ENCODE measurements at regions not wholly inside any gene's neighbourhood (a gene's known extent, or its start where the extent isn't known, plus 50 kb on each side); places are given as distances from the start of the nearest gene placed in this dataset.

GRCh38 chr6:54451516-54451915 lies 143.3 kb downstream of the TINAG start:
- no peak overlapping the region for H3K9ac ChIP-seq (ENCODE audit: low read depth in 2 of 2, low read length in 2 of 2)
- no peak for TF ChIP-seq CTCF (IDR thresholded peaks at IDR 0.05)
- no peak overlapping the region for H3K27ac ChIP-seq
- H3K4me3 ChIP-seq, result no peak overlapping the region
- DNase-seq, result no peak
- H3K27me3 ChIP-seq, result no peaks in the 10 kb centered on the region
- no peaks in the 10 kb centered on the region for H3K4me1 ChIP-seq
- H3K36me3 ChIP-seq, result no peaks in the 10 kb centered on the region
- intact Hi-C loops (cut with DNase I), result no loop called here
- H3K9me3 ChIP-seq, result no peaks in the 10 kb centered on the region

- no peak overlapping the region for H3K9ac ChIP-seq (ENCODE audit: low read depth in 2 of 2, low read length in 2 of 2)
- H3K27me3 ChIP-seq, result no peaks in the 10 kb centered on the region
- H3K4me3 ChIP-seq, result no peak overlapping the region
- H3K4me1 ChIP-seq, result no peaks in the 10 kb centered on the region
- H3K36me3 ChIP-seq, result no peaks in the 10 kb centered on the region
- no peaks in the 10 kb centered on the region for H3K9me3 ChIP-seq
- TF ChIP-seq CTCF (IDR thresholded peaks at IDR 0.05), result no peak
- no peak for DNase-seq
- intact Hi-C loops (cut with DNase I), result no loop called here
- H3K27ac ChIP-seq, result no peak overlapping the region
These were observed 155.2 kb downstream of the TINAG start for GRCh38 chr6:54463354-54464024.

- Histone ChIP-seq H3K4me1 (no peaks in the 10 kb centered on the region), H3K9ac (ENCODE audit: low read depth in 2 of 2, low read length in 2 of 2) (no peak overlapping the region), H3K9me3 (no peaks in the 10 kb centered on the region), H3K27ac (no peak overlapping the region), H3K4me3 (no peak overlapping the region), H3K36me3 (no peaks in the 10 kb centered on the region), H3K27me3 (no peaks in the 10 kb centered on the region)
- no peak for TF ChIP-seq CTCF (IDR thresholded peaks at IDR 0.05)
- intact Hi-C loops (cut with DNase I), result no loop called here
- no peak for DNase-seq
These were observed 157.5 kb downstream of the TINAG start for GRCh38 chr6:54465649-54466300.

GRCh38 chr6:54467384-54467783 lies 159.1 kb downstream of the TINAG start:
- Histone ChIP-seq H3K9ac (ENCODE audit: low read depth in 2 of 2, low read length in 2 of 2) (no peak overlapping the region), H3K36me3 (no peaks in the 10 kb centered on the region), H3K27me3 (no peaks in the 10 kb centered on the region), H3K4me3 (no peak overlapping the region), H3K4me1 (no peaks in the 10 kb centered on the region), H3K9me3 (no peaks in the 10 kb centered on the region), H3K27ac (no peak overlapping the region)
- no peak for TF ChIP-seq CTCF (IDR thresholded peaks at IDR 0.05)
- intact Hi-C loops (cut with DNase I), result no loop called here
- no peak for DNase-seq

GRCh38 chr6:54473328-54473727 lies 165.1 kb downstream of the TINAG start:
- H3K27me3 ChIP-seq, result no peaks in the 10 kb centered on the region
- no peak overlapping the region for H3K4me3 ChIP-seq
- TF ChIP-seq CTCF (IDR thresholded peaks at IDR 0.05), result no peak
- no peaks in the 10 kb centered on the region for H3K36me3 ChIP-seq
- H3K4me1 ChIP-seq, result no peaks in the 10 kb centered on the region
- H3K27ac ChIP-seq, result no peak overlapping the region
- no peak for DNase-seq
- H3K9me3 ChIP-seq, result no peaks in the 10 kb centered on the region
- intact Hi-C loops (cut with DNase I), result no loop called here
- H3K9ac ChIP-seq (ENCODE audit: low read depth in 2 of 2, low read length in 2 of 2), result no peak overlapping the region
